Skin of body (tissue), 1 donor: ENCODE measurements at regions not wholly inside any gene's neighbourhood (a gene's known extent, or its start where the extent isn't known, plus 50 kb on each side); places are given as distances from the start of the nearest gene placed in this dataset.
"Not testable (repeated sequence)": the region's sequence is repeated elsewhere in the genome, so short reads cannot be mapped to it uniquely, and the experiment has no call there.

ENCODE experiments used
- DNase-seq: peaks from one replicate; lab custom pipeline; 2025; lab: John Stamatoyannopoulos, UW

- no peak for DNase-seq
These were observed 814.4 kb upstream of the RGS18 start for GRCh38 chr1:191343816-191344215.

- no peak for DNase-seq
These were observed 811.9 kb upstream of the RGS18 start for GRCh38 chr1:191346381-191346780.

- no peak for DNase-seq
These were observed 809.9 kb upstream of the RGS18 start for GRCh38 chr1:191348328-191348727.

- DNase-seq, result no peak
These were observed 807.3 kb upstream of the RGS18 start for GRCh38 chr1:191350938-191351337.

- no peak for DNase-seq
These were observed 799.5 kb upstream of the RGS18 start for GRCh38 chr1:191358724-191359123.

- DNase-seq, result no peak
These were observed 791.6 kb upstream of the RGS18 start for GRCh38 chr1:191366686-191367085.

- no peak for DNase-seq
These were observed 789.2 kb upstream of the RGS18 start for GRCh38 chr1:191368891-191369654.

GRCh38 chr1:191371626-191372025 is 786.6 kb upstream of the RGS18 start:
- no peak for DNase-seq

- DNase-seq, result no peak
These were observed 770.0 kb upstream of the RGS18 start for GRCh38 chr1:191388283-191388682.

GRCh38 chr1:191396622-191397021 is 761.6 kb upstream of the RGS18 start:
- DNase-seq, result no peak

- no peak for DNase-seq
These were observed 759.7 kb upstream of the RGS18 start for GRCh38 chr1:191398551-191398950.

- no peak for DNase-seq
These were observed 752.8 kb upstream of the RGS18 start for GRCh38 chr1:191405417-191405816.

GRCh38 chr1:191414981-191415640 is 743.2 kb upstream of the RGS18 start:
- no peak for DNase-seq

GRCh38 chr1:191419842-191420241 is 738.4 kb upstream of the RGS18 start:
- no peak for DNase-seq

- no peak for DNase-seq
These were observed 730.7 kb upstream of the RGS18 start for GRCh38 chr1:191427593-191427992.

GRCh38 chr1:191432817-191433216 is 725.4 kb upstream of the RGS18 start:
- no peak for DNase-seq

GRCh38 chr1:191438979-191439378 is 719.3 kb upstream of the RGS18 start:
- no peak for DNase-seq

GRCh38 chr1:191448279-191448678 is 710.0 kb upstream of the RGS18 start:
- not testable (repeated sequence) for DNase-seq

GRCh38 chr1:191452586-191452985 is 705.7 kb upstream of the RGS18 start:
- no peak for DNase-seq

- DNase-seq, result no peak
These were observed 704.8 kb upstream of the RGS18 start for GRCh38 chr1:191453487-191453886.

- no peak for DNase-seq
These were observed 700.4 kb upstream of the RGS18 start for GRCh38 chr1:191457889-191458288.

- DNase-seq, result no peak
These were observed 698.0 kb upstream of the RGS18 start for GRCh38 chr1:191460234-191460633.

GRCh38 chr1:191483988-191484387 is 674.3 kb upstream of the RGS18 start:
- DNase-seq, result no peak
